Tibial nerve (tissue), 3 donors: ENCODE measurements at regions not wholly inside any gene's neighbourhood (a gene's known extent, or its start where the extent isn't known, plus 50 kb on each side); places are given as distances from the start of the nearest gene placed in this dataset.

Experiments
- POLR2A ChIP-seq, 2 donors: fragments of 450-650 bp; IDR thresholded peaks; one replicate each; pipeline ENCODE4 v1.6.1; 2017; ENCODE audit warnings: antibody characterized with exemption in 2 of 2, mild to moderate bottlenecking in 2 of 2, moderate library complexity in 2 of 2
- TF ChIP-seq, protein P1 (sequence below), 5 experiments: fragments of 200-600 bp in 3 of 5; fragments of 450-650 bp in 2 of 5; sonication (generic) in 3 of 5; IDR thresholded peaks; one replicate each; pipeline ENCODE4 v1.5.1; 2016 to 2019; ENCODE audit warnings: antibody characterized with exemption in 5 of 5, mild to moderate bottlenecking in 3 of 5, moderate library complexity in 2 of 5

DNA sequence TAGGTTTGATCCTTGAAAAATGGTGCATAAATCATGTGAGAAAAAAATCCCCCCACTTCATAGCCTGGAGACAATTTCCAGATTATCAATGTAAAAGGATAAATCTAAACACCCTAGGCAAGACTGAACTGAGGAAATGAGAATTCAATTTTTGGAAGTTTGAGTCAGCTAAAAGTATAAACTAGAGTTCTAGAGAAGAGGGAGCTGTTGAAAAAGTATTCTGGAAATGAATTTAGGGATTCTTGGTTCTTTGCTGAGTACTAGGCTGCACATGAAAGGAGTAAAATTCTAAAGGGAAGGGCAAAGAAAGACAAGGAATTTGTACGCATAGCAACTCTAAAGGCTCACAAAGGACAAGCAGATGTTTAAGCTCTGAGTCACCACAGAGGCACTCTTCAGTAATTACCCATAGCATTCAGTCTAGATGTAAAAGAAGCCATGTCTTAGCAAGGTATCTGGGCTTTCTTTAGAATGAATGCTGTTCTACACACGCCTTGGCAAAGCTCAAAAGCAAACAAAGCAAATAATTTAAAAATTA lies 896.5 kb downstream of the PDHA2 start:
- TF ChIP-seq, protein P1, sequence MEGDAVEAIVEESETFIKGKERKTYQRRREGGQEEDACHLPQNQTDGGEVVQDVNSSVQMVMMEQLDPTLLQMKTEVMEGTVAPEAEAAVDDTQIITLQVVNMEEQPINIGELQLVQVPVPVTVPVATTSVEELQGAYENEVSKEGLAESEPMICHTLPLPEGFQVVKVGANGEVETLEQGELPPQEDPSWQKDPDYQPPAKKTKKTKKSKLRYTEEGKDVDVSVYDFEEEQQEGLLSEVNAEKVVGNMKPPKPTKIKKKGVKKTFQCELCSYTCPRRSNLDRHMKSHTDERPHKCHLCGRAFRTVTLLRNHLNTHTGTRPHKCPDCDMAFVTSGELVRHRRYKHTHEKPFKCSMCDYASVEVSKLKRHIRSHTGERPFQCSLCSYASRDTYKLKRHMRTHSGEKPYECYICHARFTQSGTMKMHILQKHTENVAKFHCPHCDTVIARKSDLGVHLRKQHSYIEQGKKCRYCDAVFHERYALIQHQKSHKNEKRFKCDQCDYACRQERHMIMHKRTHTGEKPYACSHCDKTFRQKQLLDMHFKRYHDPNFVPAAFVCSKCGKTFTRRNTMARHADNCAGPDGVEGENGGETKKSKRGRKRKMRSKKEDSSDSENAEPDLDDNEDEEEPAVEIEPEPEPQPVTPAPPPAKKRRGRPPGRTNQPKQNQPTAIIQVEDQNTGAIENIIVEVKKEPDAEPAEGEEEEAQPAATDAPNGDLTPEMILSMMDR (IDR thresholded peaks at IDR 0.05) = no peak
- TF ChIP-seq POLR2A (IDR thresholded peaks at IDR 0.05) = no peak
